H1 (cell line): ENCODE measurements at regions not wholly inside any gene's neighbourhood (a gene's known extent, or its start where the extent isn't known, plus 50 kb on each side); places are given as distances from the start of the nearest gene placed in this dataset.

Source experiments
- RFX5 ChIP-seq: IDR thresholded peaks from 2 replicates; pipeline ENCODE4 v1.6.1; 2011; ENCODE audit warnings: low read depth, low read length, improper control_type of control experiment, borderline replicate concordance
- SP1 ChIP-seq: IDR thresholded peaks from 2 replicates; pipeline ENCODE4 v1.6.1; 2011; ENCODE audit warnings: low read depth, low read length
- TF ChIP-seq, protein P1 (sequence below): IDR thresholded peaks from 2 replicates; pipeline ENCODE4 v1.6.1; 2011; ENCODE audit warnings: low read depth, mild to moderate bottlenecking, low read length; ENCODE audit not compliant: insufficient read depth

DNA sequence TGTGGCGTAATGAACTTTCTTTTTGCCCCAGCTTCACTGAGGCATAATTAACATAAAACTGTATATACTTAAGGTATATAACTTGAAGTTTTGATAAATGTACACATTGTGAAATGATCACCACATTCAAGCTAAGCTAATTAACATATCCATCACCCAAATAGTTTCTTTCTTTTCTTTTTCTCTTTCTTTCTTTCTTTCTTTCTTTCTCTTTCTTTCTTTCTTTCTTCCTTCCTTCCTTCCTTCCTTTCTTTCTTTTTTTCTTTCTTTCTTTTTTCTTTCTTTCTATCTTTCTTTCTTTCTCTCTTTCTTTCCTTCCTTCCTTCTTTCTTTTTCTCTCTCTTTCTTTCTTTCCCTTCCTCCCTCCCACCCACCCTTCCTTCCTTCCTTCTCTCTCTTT is 62.5 kb downstream of the XCL1 start (continued):
- TF ChIP-seq, protein P1, sequence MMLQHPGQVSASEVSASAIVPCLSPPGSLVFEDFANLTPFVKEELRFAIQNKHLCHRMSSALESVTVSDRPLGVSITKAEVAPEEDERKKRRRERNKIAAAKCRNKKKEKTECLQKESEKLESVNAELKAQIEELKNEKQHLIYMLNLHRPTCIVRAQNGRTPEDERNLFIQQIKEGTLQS, result no peak
- TF ChIP-seq RFX5, result no peak
- no peak for TF ChIP-seq SP1
